GM23338 (cell line): ENCODE measurements at regions not wholly inside any gene's neighbourhood (a gene's known extent, or its start where the extent isn't known, plus 50 kb on each side); places are given as distances from the start of the nearest gene placed in this dataset.

ENCODE experiments used
- ATAC-seq: fragments of 200-7000 bp; cut with Tn5 transposase; 3 replicates; pipeline ENCODE4 v1.9.1; 2020
- DNase-seq: peaks from one replicate; pipeline ENCODE4 v3.0.0-alpha.2; 2015; ENCODE audit warnings: low spot score
- H2AFZ ChIP-seq: fragments of 200-600 bp; sonication (generic); 2 replicates; pipeline ENCODE4 v1.8.0; 2016; ENCODE audit warnings: antibody characterized with exemption, mild to moderate bottlenecking, moderate library complexity
- H3F3A ChIP-seq: fragments of 200-600 bp; sonication (generic); replicated peaks from 2 replicates; pipeline ENCODE4 v1.8.0; 2017; ENCODE audit warnings: antibody characterized with exemption, mixed run types, low read depth
- H3K27ac ChIP-seq: fragments of 200-600 bp; sonication (generic); 2 replicates; pipeline ENCODE4 v1.6.1; 2016; ENCODE audit warnings: low read depth
- H3K27me3 ChIP-seq: fragments of 200-600 bp; sonication (generic); 2 replicates; pipeline ENCODE4 v1.8.0; 2016; ENCODE audit warnings: mild to moderate bottlenecking, mixed run types, moderate library complexity; ENCODE audit not compliant: insufficient read depth
- H3K36me3 ChIP-seq: fragments of 200-600 bp; sonication (generic); 2 replicates; pipeline ENCODE4 v1.8.0; 2016; ENCODE audit warnings: mild to moderate bottlenecking; ENCODE audit not compliant: insufficient read depth
- H3K4me1 ChIP-seq: fragments of 200-600 bp; sonication (generic); 2 replicates; pipeline ENCODE4 v1.8.0; 2016; ENCODE audit warnings: mild to moderate bottlenecking, moderate library complexity; ENCODE audit not compliant: insufficient read depth
- H3K4me2 ChIP-seq: fragments of 200-600 bp; sonication (generic); 2 replicates; pipeline ENCODE4 v1.7.1; 2017; ENCODE audit warnings: mixed run types
- H3K4me3 ChIP-seq: fragments of 200-600 bp; sonication (generic); 2 replicates; pipeline ENCODE4 v1.6.1; 2016; ENCODE audit warnings: mixed run types
- H3K79me2 ChIP-seq: fragments of 200-600 bp; sonication (generic); replicated peaks from 2 replicates; pipeline ENCODE4 v1.8.0; 2017; ENCODE audit warnings: mild to moderate bottlenecking; ENCODE audit not compliant: insufficient read depth
- H3K9me2 ChIP-seq: fragments of 200-600 bp; sonication (generic); 2 replicates; pipeline ENCODE4 v1.8.0; 2017; ENCODE audit not compliant: insufficient read depth
- H4K20me1 ChIP-seq: fragments of 200-600 bp; sonication (generic); replicated peaks from 2 replicates; pipeline ENCODE4 v1.8.0; 2017; ENCODE audit warnings: mild to moderate bottlenecking; ENCODE audit not compliant: insufficient read depth
- H3K27ac Mint-ChIP-seq: 2 replicates; pipeline ENCODE4 v1.8.0; 2020; ENCODE audit warnings: inconsistent platforms, mild to moderate bottlenecking, moderate library complexity, mixed read lengths
- H3K27me3 Mint-ChIP-seq: 3 replicates; pipeline ENCODE4 v1.8.0; 2022; ENCODE audit warnings: low read depth, mild to moderate bottlenecking, moderate library complexity, mixed read lengths, inconsistent platforms; ENCODE audit not compliant: insufficient read depth, poor library complexity
- H3K36me3 Mint-ChIP-seq: 3 replicates; pipeline ENCODE4 v1.8.0; 2021; ENCODE audit warnings: low read depth, mild to moderate bottlenecking, inconsistent platforms, moderate library complexity, mixed read lengths
- H3K4me1 Mint-ChIP-seq: 3 replicates; pipeline ENCODE4 v1.8.0; 2020; ENCODE audit warnings: mild to moderate bottlenecking, inconsistent platforms, mixed read lengths
- H3K4me3 Mint-ChIP-seq: 3 replicates; pipeline ENCODE4 v1.8.0; 2021; ENCODE audit warnings: moderate library complexity, mild to moderate bottlenecking, inconsistent platforms, mixed read lengths
- H3K9me3 Mint-ChIP-seq: 3 replicates; pipeline ENCODE4 v1.8.0; 2020; ENCODE audit warnings: moderate library complexity, mild to moderate bottlenecking, inconsistent platforms, mixed read lengths
- EZH2 ChIP-seq: fragments of 200-600 bp; sonication (generic); IDR thresholded peaks from one replicate; pipeline ENCODE4 v1.8.0; 2017; ENCODE audit warnings: antibody characterized with exemption, mild to moderate bottlenecking, low read depth; ENCODE audit not compliant: unreplicated experiment
- NANOG ChIP-seq: IDR thresholded peaks from 2 replicates; pipeline ENCODE4 v1.6.1; 2016; ENCODE audit warnings: antibody characterized with exemption, borderline replicate concordance
- POLR2AphosphoS5 ChIP-seq: IDR thresholded peaks from 2 replicates; pipeline ENCODE4 v1.6.1; 2016; ENCODE audit warnings: antibody characterized with exemption, low read depth
- STAT1 ChIP-seq: IDR thresholded peaks from one replicate; pipeline ENCODE4 v1.6.1; 2016; ENCODE audit warnings: antibody characterized with exemption; ENCODE audit not compliant: unreplicated experiment
- ZNF114 ChIP-seq: fragments of 250-450 bp; sonication (Bioruptor Pico); IDR thresholded peaks from 2 replicates; pipeline ENCODE4 v1.5.0; 2020; ENCODE audit warnings: mild to moderate bottlenecking, moderate library complexity
- ZNF331 ChIP-seq: fragments of 250-450 bp; sonication (Bioruptor Pico); IDR thresholded peaks from 2 replicates; pipeline ENCODE4 v1.5.0; 2020; ENCODE audit warnings: low read depth, mild to moderate bottlenecking, moderate library complexity
- TF ChIP-seq, protein P1 (sequence below), 2 experiments: fragments of 200-600 bp in 1 of 2; sonication (generic) in 1 of 2; conservative IDR thresholded peaks; 2 replicates each; pipeline versions ENCODE4 v1.5.1 to v1.6.1; 2016 to 2017; ENCODE audit warnings: antibody characterized with exemption in 2 of 2, low read depth in 2 of 2, mild to moderate bottlenecking in 2 of 2, moderate library complexity in 1 of 2
- TF ChIP-seq, protein P2 (sequence below): IDR thresholded peaks from 2 replicates; pipeline ENCODE4 v1.6.1; 2016; ENCODE audit warnings: antibody characterized with exemption
- TF ChIP-seq, protein P3 (sequence below): fragments of 250-450 bp; sonication (Bioruptor Pico); IDR thresholded peaks from 2 replicates; pipeline ENCODE4 v1.5.0; 2020; ENCODE audit warnings: mild to moderate bottlenecking, moderate library complexity
- TF ChIP-seq, protein P4 (sequence below): IDR thresholded peaks from one replicate; pipeline ENCODE4 v1.6.1; 2018; ENCODE audit warnings: antibody characterized with exemption; ENCODE audit not compliant: unreplicated experiment

DNA sequence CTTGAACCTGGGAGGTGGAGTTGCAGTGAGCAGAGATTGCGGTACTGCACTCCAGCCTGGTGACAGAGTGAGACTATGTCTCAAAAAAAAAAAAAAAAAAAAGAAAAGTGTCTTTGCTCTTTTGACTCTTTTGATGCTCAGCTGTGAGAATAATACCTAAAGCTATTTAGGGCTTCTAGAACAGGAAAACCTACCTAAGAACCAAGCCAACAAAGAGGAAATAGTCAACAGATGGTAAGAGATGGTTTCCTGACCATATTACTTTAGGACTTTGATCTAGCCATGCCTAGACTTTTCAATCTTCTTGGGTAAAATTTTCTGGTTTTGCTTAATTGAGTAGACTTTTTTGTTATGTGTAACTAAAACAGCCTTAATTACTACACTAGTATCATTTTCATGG is 508.1 kb downstream of the EPHA7 start (continued):
- TF ChIP-seq, protein P1, sequence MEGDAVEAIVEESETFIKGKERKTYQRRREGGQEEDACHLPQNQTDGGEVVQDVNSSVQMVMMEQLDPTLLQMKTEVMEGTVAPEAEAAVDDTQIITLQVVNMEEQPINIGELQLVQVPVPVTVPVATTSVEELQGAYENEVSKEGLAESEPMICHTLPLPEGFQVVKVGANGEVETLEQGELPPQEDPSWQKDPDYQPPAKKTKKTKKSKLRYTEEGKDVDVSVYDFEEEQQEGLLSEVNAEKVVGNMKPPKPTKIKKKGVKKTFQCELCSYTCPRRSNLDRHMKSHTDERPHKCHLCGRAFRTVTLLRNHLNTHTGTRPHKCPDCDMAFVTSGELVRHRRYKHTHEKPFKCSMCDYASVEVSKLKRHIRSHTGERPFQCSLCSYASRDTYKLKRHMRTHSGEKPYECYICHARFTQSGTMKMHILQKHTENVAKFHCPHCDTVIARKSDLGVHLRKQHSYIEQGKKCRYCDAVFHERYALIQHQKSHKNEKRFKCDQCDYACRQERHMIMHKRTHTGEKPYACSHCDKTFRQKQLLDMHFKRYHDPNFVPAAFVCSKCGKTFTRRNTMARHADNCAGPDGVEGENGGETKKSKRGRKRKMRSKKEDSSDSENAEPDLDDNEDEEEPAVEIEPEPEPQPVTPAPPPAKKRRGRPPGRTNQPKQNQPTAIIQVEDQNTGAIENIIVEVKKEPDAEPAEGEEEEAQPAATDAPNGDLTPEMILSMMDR (conservative IDR thresholded peaks at IDR 0.05; ENCODE audit: low read depth in 2 of 2), result no peak
- no peak for TF ChIP-seq STAT1
- TF ChIP-seq ZNF331 (CRISPR knock-in tag), result no peak

DNA sequence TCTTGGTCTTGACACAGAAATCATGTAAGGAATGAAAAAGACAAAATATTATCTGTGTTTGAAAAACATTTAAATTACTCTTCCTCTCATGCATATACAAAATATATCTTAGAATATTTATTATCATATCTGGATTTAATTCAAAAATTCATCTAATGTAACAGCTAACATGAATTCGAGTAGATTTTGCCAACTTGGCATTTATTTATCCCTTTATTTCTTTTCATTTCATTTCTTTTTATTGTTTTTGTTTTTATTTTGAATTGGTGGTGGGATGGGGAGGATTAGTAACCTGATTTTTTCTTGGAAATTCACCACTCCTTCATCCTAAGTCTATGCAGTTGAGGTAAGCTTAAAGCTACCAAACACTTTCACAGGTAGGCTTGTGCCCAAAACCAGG is 508.7 kb downstream of the EPHA7 start:
- no peak overlapping the region for H3K4me2 ChIP-seq
- H3K27me3 Mint-ChIP-seq, result no peaks in the 10 kb centered on the region
- no peaks in the 10 kb centered on the region for H3F3A ChIP-seq
- H3K79me2 ChIP-seq, result no peaks in the 10 kb centered on the region
- no peak overlapping the region for H3K4me3 Mint-ChIP-seq
- H3K9me3 Mint-ChIP-seq, result no peaks in the 10 kb centered on the region
- H3K27ac ChIP-seq, result no peak overlapping the region
- H3K4me1 Mint-ChIP-seq, result peaks cover 12% of the 10 kb centered on the region
- H3K4me1 ChIP-seq, result peaks cover 11% of the 10 kb centered on the region; the same call in 1 of the 2 replicates
- H3K4me3 ChIP-seq, result no peak overlapping the region
- no peaks in the 10 kb centered on the region for H3K36me3 Mint-ChIP-seq
- no peaks in the 10 kb centered on the region for H4K20me1 ChIP-seq
- H3K9me2 ChIP-seq, result no peaks in the 10 kb centered on the region
- DNase-seq (no peak), ATAC-seq (no peak)
- H3K36me3 ChIP-seq, result no peaks in the 10 kb centered on the region
- H2AFZ ChIP-seq, result no peak overlapping the region
- no peak overlapping the region for H3K27ac Mint-ChIP-seq
- no peaks in the 10 kb centered on the region for H3K27me3 ChIP-seq
- TF ChIP-seq, protein P1 (conservative IDR thresholded peaks at IDR 0.05; ENCODE audit: low read depth in 2 of 2), result no peak
- TF ChIP-seq EZH2, result no peak
- TF ChIP-seq, protein P2, sequence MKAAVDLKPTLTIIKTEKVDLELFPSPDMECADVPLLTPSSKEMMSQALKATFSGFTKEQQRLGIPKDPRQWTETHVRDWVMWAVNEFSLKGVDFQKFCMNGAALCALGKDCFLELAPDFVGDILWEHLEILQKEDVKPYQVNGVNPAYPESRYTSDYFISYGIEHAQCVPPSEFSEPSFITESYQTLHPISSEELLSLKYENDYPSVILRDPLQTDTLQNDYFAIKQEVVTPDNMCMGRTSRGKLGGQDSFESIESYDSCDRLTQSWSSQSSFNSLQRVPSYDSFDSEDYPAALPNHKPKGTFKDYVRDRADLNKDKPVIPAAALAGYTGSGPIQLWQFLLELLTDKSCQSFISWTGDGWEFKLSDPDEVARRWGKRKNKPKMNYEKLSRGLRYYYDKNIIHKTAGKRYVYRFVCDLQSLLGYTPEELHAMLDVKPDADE, result no peak
- TF ChIP-seq, protein P3, sequence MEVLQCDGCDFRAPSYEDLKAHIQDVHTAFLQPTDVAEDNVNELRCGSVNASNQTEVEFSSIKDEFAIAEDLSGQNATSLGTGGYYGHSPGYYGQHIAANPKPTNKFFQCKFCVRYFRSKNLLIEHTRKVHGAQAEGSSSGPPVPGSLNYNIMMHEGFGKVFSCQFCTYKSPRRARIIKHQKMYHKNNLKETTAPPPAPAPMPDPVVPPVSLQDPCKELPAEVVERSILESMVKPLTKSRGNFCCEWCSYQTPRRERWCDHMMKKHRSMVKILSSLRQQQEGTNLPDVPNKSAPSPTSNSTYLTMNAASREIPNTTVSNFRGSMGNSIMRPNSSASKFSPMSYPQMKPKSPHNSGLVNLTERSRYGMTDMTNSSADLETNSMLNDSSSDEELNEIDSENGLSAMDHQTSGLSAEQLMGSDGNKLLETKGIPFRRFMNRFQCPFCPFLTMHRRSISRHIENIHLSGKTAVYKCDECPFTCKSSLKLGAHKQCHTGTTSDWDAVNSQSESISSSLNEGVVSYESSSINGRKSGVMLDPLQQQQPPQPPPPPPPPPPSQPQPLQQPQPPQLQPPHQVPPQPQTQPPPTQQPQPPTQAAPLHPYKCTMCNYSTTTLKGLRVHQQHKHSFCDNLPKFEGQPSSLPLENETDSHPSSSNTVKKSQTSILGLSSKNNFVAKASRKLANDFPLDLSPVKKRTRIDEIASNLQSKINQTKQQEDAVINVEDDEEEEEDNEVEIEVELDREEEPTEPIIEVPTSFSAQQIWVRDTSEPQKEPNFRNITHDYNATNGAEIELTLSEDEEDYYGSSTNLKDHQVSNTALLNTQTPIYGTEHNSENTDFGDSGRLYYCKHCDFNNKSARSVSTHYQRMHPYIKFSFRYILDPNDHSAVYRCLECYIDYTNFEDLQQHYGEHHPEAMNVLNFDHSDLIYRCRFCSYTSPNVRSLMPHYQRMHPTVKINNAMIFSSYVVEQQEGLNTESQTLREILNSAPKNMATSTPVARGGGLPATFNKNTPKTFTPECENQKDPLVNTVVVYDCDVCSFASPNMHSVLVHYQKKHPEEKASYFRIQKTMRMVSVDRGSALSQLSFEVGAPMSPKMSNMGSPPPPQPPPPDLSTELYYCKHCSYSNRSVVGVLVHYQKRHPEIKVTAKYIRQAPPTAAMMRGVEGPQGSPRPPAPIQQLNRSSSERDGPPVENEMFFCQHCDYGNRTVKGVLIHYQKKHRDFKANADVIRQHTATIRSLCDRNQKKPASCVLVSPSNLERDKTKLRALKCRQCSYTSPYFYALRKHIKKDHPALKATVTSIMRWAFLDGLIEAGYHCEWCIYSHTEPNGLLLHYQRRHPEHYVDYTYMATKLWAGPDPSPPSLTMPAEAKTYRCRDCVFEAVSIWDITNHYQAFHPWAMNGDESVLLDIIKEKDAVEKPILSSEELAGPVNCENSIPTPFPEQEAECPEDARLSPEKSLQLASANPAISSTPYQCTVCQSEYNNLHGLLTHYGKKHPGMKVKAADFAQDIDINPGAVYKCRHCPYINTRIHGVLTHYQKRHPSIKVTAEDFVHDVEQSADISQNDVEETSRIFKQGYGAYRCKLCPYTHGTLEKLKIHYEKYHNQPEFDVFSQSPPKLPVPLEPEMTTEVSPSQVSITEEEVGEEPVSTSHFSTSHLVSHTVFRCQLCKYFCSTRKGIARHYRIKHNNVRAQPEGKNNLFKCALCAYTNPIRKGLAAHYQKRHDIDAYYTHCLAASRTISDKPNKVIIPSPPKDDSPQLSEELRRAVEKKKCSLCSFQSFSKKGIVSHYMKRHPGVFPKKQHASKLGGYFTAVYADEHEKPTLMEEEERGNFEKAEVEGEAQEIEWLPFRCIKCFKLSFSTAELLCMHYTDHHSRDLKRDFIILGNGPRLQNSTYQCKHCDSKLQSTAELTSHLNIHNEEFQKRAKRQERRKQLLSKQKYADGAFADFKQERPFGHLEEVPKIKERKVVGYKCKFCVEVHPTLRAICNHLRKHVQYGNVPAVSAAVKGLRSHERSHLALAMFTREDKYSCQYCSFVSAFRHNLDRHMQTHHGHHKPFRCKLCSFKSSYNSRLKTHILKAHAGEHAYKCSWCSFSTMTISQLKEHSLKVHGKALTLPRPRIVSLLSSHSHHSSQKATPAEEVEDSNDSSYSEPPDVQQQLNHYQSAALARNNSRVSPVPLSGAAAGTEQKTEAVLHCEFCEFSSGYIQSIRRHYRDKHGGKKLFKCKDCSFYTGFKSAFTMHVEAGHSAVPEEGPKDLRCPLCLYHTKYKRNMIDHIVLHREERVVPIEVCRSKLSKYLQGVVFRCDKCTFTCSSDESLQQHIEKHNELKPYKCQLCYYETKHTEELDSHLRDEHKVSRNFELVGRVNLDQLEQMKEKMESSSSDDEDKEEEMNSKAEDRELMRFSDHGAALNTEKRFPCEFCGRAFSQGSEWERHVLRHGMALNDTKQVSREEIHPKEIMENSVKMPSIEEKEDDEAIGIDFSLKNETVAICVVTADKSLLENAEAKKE (CRISPR knock-in tag), result no peak
- no peak for TF ChIP-seq NANOG
- TF ChIP-seq ZNF114 (CRISPR knock-in tag), result no peak
- no peak for TF ChIP-seq STAT1
- TF ChIP-seq, protein P4, sequence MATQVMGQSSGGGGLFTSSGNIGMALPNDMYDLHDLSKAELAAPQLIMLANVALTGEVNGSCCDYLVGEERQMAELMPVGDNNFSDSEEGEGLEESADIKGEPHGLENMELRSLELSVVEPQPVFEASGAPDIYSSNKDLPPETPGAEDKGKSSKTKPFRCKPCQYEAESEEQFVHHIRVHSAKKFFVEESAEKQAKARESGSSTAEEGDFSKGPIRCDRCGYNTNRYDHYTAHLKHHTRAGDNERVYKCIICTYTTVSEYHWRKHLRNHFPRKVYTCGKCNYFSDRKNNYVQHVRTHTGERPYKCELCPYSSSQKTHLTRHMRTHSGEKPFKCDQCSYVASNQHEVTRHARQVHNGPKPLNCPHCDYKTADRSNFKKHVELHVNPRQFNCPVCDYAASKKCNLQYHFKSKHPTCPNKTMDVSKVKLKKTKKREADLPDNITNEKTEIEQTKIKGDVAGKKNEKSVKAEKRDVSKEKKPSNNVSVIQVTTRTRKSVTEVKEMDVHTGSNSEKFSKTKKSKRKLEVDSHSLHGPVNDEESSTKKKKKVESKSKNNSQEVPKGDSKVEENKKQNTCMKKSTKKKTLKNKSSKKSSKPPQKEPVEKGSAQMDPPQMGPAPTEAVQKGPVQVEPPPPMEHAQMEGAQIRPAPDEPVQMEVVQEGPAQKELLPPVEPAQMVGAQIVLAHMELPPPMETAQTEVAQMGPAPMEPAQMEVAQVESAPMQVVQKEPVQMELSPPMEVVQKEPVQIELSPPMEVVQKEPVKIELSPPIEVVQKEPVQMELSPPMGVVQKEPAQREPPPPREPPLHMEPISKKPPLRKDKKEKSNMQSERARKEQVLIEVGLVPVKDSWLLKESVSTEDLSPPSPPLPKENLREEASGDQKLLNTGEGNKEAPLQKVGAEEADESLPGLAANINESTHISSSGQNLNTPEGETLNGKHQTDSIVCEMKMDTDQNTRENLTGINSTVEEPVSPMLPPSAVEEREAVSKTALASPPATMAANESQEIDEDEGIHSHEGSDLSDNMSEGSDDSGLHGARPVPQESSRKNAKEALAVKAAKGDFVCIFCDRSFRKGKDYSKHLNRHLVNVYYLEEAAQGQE, result no peak
- no peak for TF ChIP-seq POLR2AphosphoS5
- TF ChIP-seq ZNF331 (CRISPR knock-in tag), result no peak
